Ishikawa (cell line): ENCODE measurements at regions not wholly inside any gene's neighbourhood (a gene's known extent, or its start where the extent isn't known, plus 50 kb on each side); places are given as distances from the start of the nearest gene placed in this dataset.

ENCODE experiments used
- CEBPB ChIP-seq: IDR thresholded peaks from 2 replicates; pipeline ENCODE4 v1.6.1; 2012
- CREB1 ChIP-seq: IDR thresholded peaks from 2 replicates; pipeline ENCODE4 v1.6.1; 2012; ENCODE audit warnings: low read depth
- EGR1 ChIP-seq: IDR thresholded peaks from 2 replicates; pipeline ENCODE4 v1.6.1; 2012
- EP300 ChIP-seq: IDR thresholded peaks from 2 replicates; pipeline ENCODE4 v1.6.1; 2012; ENCODE audit warnings: borderline replicate concordance
- FOXM1 ChIP-seq: IDR thresholded peaks from 2 replicates; pipeline ENCODE4 v1.6.1; 2012; ENCODE audit warnings: low read depth, borderline replicate concordance
- MAX ChIP-seq: IDR thresholded peaks from 2 replicates; pipeline ENCODE4 v1.6.1; 2012
- RAD21 ChIP-seq: IDR thresholded peaks from 2 replicates; pipeline ENCODE4 v1.6.1; 2012; ENCODE audit warnings: low read depth
- REST ChIP-seq: IDR thresholded peaks from 2 replicates; pipeline ENCODE4 v1.6.1; 2012; ENCODE audit warnings: low read depth, mild to moderate bottlenecking
- TCF12 ChIP-seq: IDR thresholded peaks from 2 replicates; pipeline ENCODE4 v1.6.1; 2012; ENCODE audit warnings: low read depth
- YY1 ChIP-seq: IDR thresholded peaks from 2 replicates; pipeline ENCODE4 v1.6.1; 2012; ENCODE audit warnings: low read depth

GRCh38 chr3:27043328-27043955 is 325.7 kb downstream of the NEK10 start:
- no peak for TF ChIP-seq RAD21
- TF ChIP-seq EP300: no peak
- TF ChIP-seq REST: no peak
- no peak for TF ChIP-seq CEBPB
- TF ChIP-seq EGR1: no peak
- no peak for TF ChIP-seq MAX
- no peak for TF ChIP-seq CREB1
- no peak for TF ChIP-seq FOXM1
- no peak for TF ChIP-seq YY1
- no peak for TF ChIP-seq TCF12
